NCI-H1105 (cell line): ENCODE measurements at regions not wholly inside any gene's neighbourhood (a gene's known extent, or its start where the extent isn't known, plus 50 kb on each side); places are given as distances from the start of the nearest gene placed in this dataset.

Source experiments
- DNase-seq: peaks from one replicate; lab custom pipeline; 2025; lab: John Stamatoyannopoulos, UW

- DNase-seq, result no peak
Measured at GRCh38 chr6:80725156-80725930, 618.9 kb downstream of the BCKDHB start.

- no peak for DNase-seq
Measured at GRCh38 chr6:80720824-80721223, 614.4 kb downstream of the BCKDHB start.

GRCh38 chr6:80714513-80714912 lies 608.0 kb downstream of the BCKDHB start:
- DNase-seq, result no peak

- DNase-seq, result no peak
Measured at GRCh38 chr6:80698459-80698858, 592.0 kb downstream of the BCKDHB start.

- no peak for DNase-seq
Measured at GRCh38 chr6:80696268-80696667, 589.8 kb downstream of the BCKDHB start.

- no peak for DNase-seq
Measured at GRCh38 chr6:80690551-80691131, 584.2 kb downstream of the BCKDHB start.

- DNase-seq, result no peak
Measured at GRCh38 chr6:80689716-80690395, 583.4 kb downstream of the BCKDHB start.

- no peak for DNase-seq
Measured at GRCh38 chr6:80679992-80680391, 573.5 kb downstream of the BCKDHB start.

GRCh38 chr6:80676386-80676785 lies 569.9 kb downstream of the BCKDHB start:
- DNase-seq, result no peak

- no peak for DNase-seq
Measured at GRCh38 chr6:80674669-80675068, 568.2 kb downstream of the BCKDHB start.

- DNase-seq, result no peak
Measured at GRCh38 chr6:80673367-80673766, 566.9 kb downstream of the BCKDHB start.

- peak; percentile 68 for DNase-seq
Measured at GRCh38 chr6:80667006-80667405, 560.5 kb downstream of the BCKDHB start.

- no peak for DNase-seq
Measured at GRCh38 chr6:80658926-80659325, 552.5 kb downstream of the BCKDHB start.

GRCh38 chr6:80647156-80647555 lies 540.7 kb downstream of the BCKDHB start:
- DNase-seq, result no peak

- DNase-seq, result no peak
Measured at GRCh38 chr6:80643881-80644280, 537.4 kb downstream of the BCKDHB start.

- DNase-seq, result no peak
Measured at GRCh38 chr6:80642452-80642851, 536.0 kb downstream of the BCKDHB start.

GRCh38 chr6:80641591-80641990 lies 535.1 kb downstream of the BCKDHB start:
- DNase-seq, result no peak

- no peak for DNase-seq
Measured at GRCh38 chr6:80640176-80640575, 533.7 kb downstream of the BCKDHB start.

- DNase-seq, result no peak
Measured at GRCh38 chr6:80639181-80639629, 532.7 kb downstream of the BCKDHB start.

- no peak for DNase-seq
Measured at GRCh38 chr6:80638213-80639055, 532.0 kb downstream of the BCKDHB start.

- DNase-seq, result no peak
Measured at GRCh38 chr6:80637312-80637711, 530.8 kb downstream of the BCKDHB start.

GRCh38 chr6:80636689-80637088 lies 530.2 kb downstream of the BCKDHB start:
- DNase-seq, result no peak
